CD14-positive monocyte (primary cell): ENCODE measurements at regions not wholly inside any gene's neighbourhood (a gene's known extent, or its start where the extent isn't known, plus 50 kb on each side); places are given as distances from the start of the nearest gene placed in this dataset.
A peak's percentile ranks its signal among the peaks of the same experiment; 100 is the strongest.

Experiments used
- DNase-seq, 3 donors: peaks; one replicate each; pipeline ENCODE4 v3.0.0-alpha.2; 2011 to 2022
- H2AFZ ChIP-seq: 2 replicates; pipeline ENCODE4 v1.6.0; 2012; ENCODE audit warnings: mild to moderate bottlenecking, low read depth, low read length, inconsistent platforms; ENCODE audit not compliant: insufficient read depth, poor library complexity, severe bottlenecking
- H3K27ac ChIP-seq, 2 donors: 1 replicate in 1 of 2; 2 replicates in 1 of 2; pipeline ENCODE4 v1.5.1; 2012 to 2013; ENCODE audit warnings: low read length in 2 of 2, control low read depth in 1 of 2, inconsistent platforms in 1 of 2, low read depth in 1 of 2, mild to moderate bottlenecking in 1 of 2
- H3K27me3 ChIP-seq, 2 donors: one replicate each; pipeline versions ENCODE4 v1.6.0 to v1.6.1; 2011 to 2013; ENCODE audit warnings: low read length in 2 of 2; ENCODE audit not compliant: control insufficient read depth in 2 of 2, insufficient read depth in 2 of 2
- H3K36me3 ChIP-seq, 2 donors: replicated peaks in 1 of 2; 1 replicate in 1 of 2; 2 replicates in 1 of 2; pipeline versions ENCODE4 v1.5.1 to v1.6.1; 2012 to 2013; ENCODE audit warnings: low read length in 2 of 2, control low read depth in 1 of 2, inconsistent platforms in 1 of 2, mild to moderate bottlenecking in 1 of 2; ENCODE audit not compliant: insufficient read depth in 2 of 2, control insufficient read depth in 1 of 2
- H3K4me1 ChIP-seq, 2 donors: 1 replicate in 1 of 2; 2 replicates in 1 of 2; pipeline versions ENCODE4 v1.5.1 to v1.6.1; 2012 to 2013; ENCODE audit warnings: low read length in 2 of 2, control low read depth in 1 of 2, inconsistent platforms in 1 of 2, mild to moderate bottlenecking in 1 of 2, moderate library complexity in 1 of 2; ENCODE audit not compliant: insufficient read depth in 2 of 2, control insufficient read depth in 1 of 2
- H3K4me2 ChIP-seq: replicated peaks from 2 replicates; pipeline ENCODE3; 2012; ENCODE audit warnings: low read length, moderate library complexity, mild to moderate bottlenecking; ENCODE audit not compliant: poor library complexity, severe bottlenecking; ENCODE audit errors: extremely low read depth
- H3K4me3 ChIP-seq, 3 experiments: fragments of 200-600 bp in 1 of 3; sonication (generic) in 1 of 3; replicated peaks in 1 of 3; 1 replicate in 2 of 3; 2 replicates in 1 of 3; pipeline ENCODE4 v1.5.1; 2011 to 2013; ENCODE audit warnings: low read length in 3 of 3, mild to moderate bottlenecking in 3 of 3, control low read depth in 2 of 3, low read depth in 2 of 3, inconsistent platforms in 1 of 3, moderate library complexity in 1 of 3
- H3K79me2 ChIP-seq: 2 replicates; pipeline ENCODE4 v1.6.0; 2012; ENCODE audit warnings: mild to moderate bottlenecking, control low read depth, inconsistent platforms, low read length, moderate library complexity; ENCODE audit not compliant: insufficient read depth
- H3K9ac ChIP-seq: 2 replicates; pipeline ENCODE4 v1.6.0; 2017; ENCODE audit warnings: low read length, mild to moderate bottlenecking; ENCODE audit not compliant: insufficient read depth, poor library complexity, severe bottlenecking
- H3K9me3 ChIP-seq, 2 donors: replicated peaks in 1 of 2; 1 replicate in 1 of 2; 2 replicates in 1 of 2; pipeline versions ENCODE4 v1.5.1 to v1.6.1; 2012 to 2013; ENCODE audit warnings: low read length in 2 of 2, control low read depth in 1 of 2; ENCODE audit not compliant: control insufficient read depth in 1 of 2, insufficient read depth in 1 of 2
- H4K20me1 ChIP-seq: 2 replicates; pipeline ENCODE4 v1.6.0; 2012; ENCODE audit warnings: mild to moderate bottlenecking, low read length, control low read depth, moderate library complexity; ENCODE audit not compliant: insufficient read depth
- H3K27ac Mint-ChIP-seq, 7 donors: one replicate each; pipeline ENCODE4 v1.8.0; 2020; ENCODE audit warnings: mild to moderate bottlenecking in 7 of 7, mixed read lengths in 7 of 7, moderate library complexity in 6 of 7, inconsistent platforms in 2 of 7
- H3K27me3 Mint-ChIP-seq, 3 donors: one replicate each; pipeline ENCODE4 v1.8.0; 2021 to 2022; ENCODE audit warnings: low read depth in 3 of 3, mild to moderate bottlenecking in 3 of 3, mixed read lengths in 3 of 3, moderate library complexity in 3 of 3, inconsistent platforms in 1 of 3
- H3K36me3 Mint-ChIP-seq, 2 donors: one replicate each; pipeline ENCODE4 v1.8.0; 2020; ENCODE audit warnings: mixed read lengths in 2 of 2, inconsistent platforms in 1 of 2, mild to moderate bottlenecking in 1 of 2
- H3K4me1 Mint-ChIP-seq: one replicate; pipeline ENCODE4 v1.8.0; 2020; ENCODE audit warnings: mild to moderate bottlenecking, mixed read lengths
- H3K4me3 Mint-ChIP-seq, 2 donors: one replicate each; pipeline ENCODE4 v1.8.0; 2020; ENCODE audit warnings: mild to moderate bottlenecking in 2 of 2, mixed read lengths in 2 of 2, moderate library complexity in 1 of 2
- H3K9me3 Mint-ChIP-seq, 7 donors: one replicate each; pipeline ENCODE4 v1.8.0; 2020 to 2022; ENCODE audit warnings: mixed read lengths in 7 of 7, mild to moderate bottlenecking in 6 of 7, moderate library complexity in 6 of 7, inconsistent platforms in 2 of 7
- WGBS: methylation state at CpG from one replicate; pipeline ENCODE4 v1.1.5; 2013; ENCODE audit warnings: missing lambda C conversion rate; ENCODE audit not compliant: insufficient coverage; 5-methylcytosine and 5-hydroxymethylcytosine counted together
- intact Hi-C, 2 donors: fragments of 100-400 bp; cut with micrococcal nuclease; formaldehyde crosslinking; loops; one replicate each; pipeline versions ENCODE4 v1.15.0 to v1.15.1; 2023
- TF ChIP-seq, protein P1 (sequence below): fragments of 200-600 bp; IDR thresholded peaks from one replicate; pipeline ENCODE4 v1.8.0; 2022; ENCODE audit warnings: antibody characterized with exemption, mild to moderate bottlenecking

DNA sequence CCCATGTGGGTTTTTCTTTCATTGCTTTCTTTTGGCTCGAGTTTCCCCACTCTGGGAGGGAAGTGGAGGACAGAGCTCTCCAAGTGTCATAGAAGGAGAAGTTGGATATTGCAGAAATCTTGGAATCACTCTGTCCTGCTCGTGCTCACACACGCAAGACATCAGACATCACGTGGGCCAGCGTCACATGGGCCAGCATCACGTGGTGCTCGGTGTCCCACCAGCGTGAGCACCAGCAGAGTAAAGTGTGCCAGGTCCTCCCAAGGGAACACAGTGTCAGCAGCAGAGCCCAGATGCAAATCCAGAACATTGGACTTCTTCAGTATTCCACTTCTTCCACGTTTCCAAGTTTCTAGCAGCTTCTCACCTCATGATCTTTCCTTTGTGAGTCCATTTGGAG lies 327.0 kb downstream of the FOXL1 start:
- Mint-ChIP-seq H3K27me3 (peaks cover 4 to 7% (median 7%) of the 10 kb centered on the region in 3 donors), H3K27ac (no peak overlapping the region), H3K36me3 (no peaks in the 10 kb centered on the region), H3K4me3 (no peak overlapping the region), H3K4me1 (no peaks in the 10 kb centered on the region), H3K9me3 (peaks cover 0 to 3% (median 0%) of the 10 kb centered on the region in 7 donors)
- TF ChIP-seq, protein P1, sequence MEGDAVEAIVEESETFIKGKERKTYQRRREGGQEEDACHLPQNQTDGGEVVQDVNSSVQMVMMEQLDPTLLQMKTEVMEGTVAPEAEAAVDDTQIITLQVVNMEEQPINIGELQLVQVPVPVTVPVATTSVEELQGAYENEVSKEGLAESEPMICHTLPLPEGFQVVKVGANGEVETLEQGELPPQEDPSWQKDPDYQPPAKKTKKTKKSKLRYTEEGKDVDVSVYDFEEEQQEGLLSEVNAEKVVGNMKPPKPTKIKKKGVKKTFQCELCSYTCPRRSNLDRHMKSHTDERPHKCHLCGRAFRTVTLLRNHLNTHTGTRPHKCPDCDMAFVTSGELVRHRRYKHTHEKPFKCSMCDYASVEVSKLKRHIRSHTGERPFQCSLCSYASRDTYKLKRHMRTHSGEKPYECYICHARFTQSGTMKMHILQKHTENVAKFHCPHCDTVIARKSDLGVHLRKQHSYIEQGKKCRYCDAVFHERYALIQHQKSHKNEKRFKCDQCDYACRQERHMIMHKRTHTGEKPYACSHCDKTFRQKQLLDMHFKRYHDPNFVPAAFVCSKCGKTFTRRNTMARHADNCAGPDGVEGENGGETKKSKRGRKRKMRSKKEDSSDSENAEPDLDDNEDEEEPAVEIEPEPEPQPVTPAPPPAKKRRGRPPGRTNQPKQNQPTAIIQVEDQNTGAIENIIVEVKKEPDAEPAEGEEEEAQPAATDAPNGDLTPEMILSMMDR, result no peak
- no peaks in the 10 kb centered on the region for H3K4me1 ChIP-seq
- DNase-seq, result no peak
- H3K9ac ChIP-seq, result no peak overlapping the region
- no peak overlapping the region for H2AFZ ChIP-seq
- no peaks in the 10 kb centered on the region for H3K27me3 ChIP-seq
- H3K36me3 ChIP-seq, result no peaks in the 10 kb centered on the region
- H3K9me3 ChIP-seq, result no peaks in the 10 kb centered on the region
- no peak overlapping the region for H3K4me3 ChIP-seq
- H3K79me2 ChIP-seq, result no peaks in the 10 kb centered on the region
- no peaks in the 10 kb centered on the region for H4K20me1 ChIP-seq
- 92% methylated on average over 7 of the region's 9 CpGs for WGBS
- H3K27ac ChIP-seq, result no peak overlapping the region
- H3K4me2 ChIP-seq, result no peak overlapping the region
- intact Hi-C loops, result no loop called here

DNA sequence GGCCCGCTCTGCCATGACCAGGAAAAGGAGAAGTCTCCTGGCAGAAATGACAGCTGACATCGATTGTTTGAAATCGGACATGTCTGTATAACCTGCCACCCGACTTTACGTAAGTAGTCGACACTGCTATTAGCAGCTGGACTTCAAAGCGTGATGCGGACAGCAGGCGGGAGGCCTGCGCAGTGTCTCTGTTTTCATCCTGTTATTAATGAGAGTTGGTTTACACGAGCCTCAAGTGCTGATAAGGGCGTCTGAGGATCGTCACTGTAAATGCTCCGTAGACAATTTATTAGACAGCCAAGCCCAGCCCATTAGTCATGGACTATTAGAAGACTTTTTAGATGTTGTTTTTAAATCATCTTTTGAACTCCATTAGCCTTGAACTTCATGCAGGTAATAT lies 328.3 kb downstream of the FOXL1 start:
- no peaks in the 10 kb centered on the region for H4K20me1 ChIP-seq
- no peak overlapping the region for H3K9ac ChIP-seq
- H3K79me2 ChIP-seq, result no peaks in the 10 kb centered on the region
- intact Hi-C loops, result no loop called here
- H3K27me3 Mint-ChIP-seq, result peaks cover 4 to 9% (median 6%) of the 10 kb centered on the region in 3 donors
- H2AFZ ChIP-seq, result no peak overlapping the region
- WGBS, result 93% methylated on average over 11 of the region's 14 CpGs
- no peaks in the 10 kb centered on the region for H3K36me3 Mint-ChIP-seq
- H3K4me3 Mint-ChIP-seq, result no peak overlapping the region
- H3K9me3 ChIP-seq, result no peaks in the 10 kb centered on the region
- no peak for DNase-seq
- peak overlapping the region in 1 of 7 donors; percentile 27 for H3K27ac Mint-ChIP-seq
- no peak overlapping the region for H3K4me2 ChIP-seq
- no peaks in the 10 kb centered on the region for H3K4me1 ChIP-seq
- H3K9me3 Mint-ChIP-seq, result peaks cover 0 to 3% (median 0%) of the 10 kb centered on the region in 7 donors
- H3K27me3 ChIP-seq, result no peaks in the 10 kb centered on the region
- H3K4me3 ChIP-seq, result no peak overlapping the region
- TF ChIP-seq, protein P1, result no peak
- no peak overlapping the region for H3K27ac ChIP-seq
- peaks cover 2% of the 10 kb centered on the region for H3K4me1 Mint-ChIP-seq
- no peaks in the 10 kb centered on the region for H3K36me3 ChIP-seq
